ENCODE measurements at regions not wholly inside any gene's neighbourhood (a gene's known extent, or its start where the extent isn't known, plus 50 kb on each side); places are given as distances from the start of the nearest gene placed in this dataset.

DNA sequence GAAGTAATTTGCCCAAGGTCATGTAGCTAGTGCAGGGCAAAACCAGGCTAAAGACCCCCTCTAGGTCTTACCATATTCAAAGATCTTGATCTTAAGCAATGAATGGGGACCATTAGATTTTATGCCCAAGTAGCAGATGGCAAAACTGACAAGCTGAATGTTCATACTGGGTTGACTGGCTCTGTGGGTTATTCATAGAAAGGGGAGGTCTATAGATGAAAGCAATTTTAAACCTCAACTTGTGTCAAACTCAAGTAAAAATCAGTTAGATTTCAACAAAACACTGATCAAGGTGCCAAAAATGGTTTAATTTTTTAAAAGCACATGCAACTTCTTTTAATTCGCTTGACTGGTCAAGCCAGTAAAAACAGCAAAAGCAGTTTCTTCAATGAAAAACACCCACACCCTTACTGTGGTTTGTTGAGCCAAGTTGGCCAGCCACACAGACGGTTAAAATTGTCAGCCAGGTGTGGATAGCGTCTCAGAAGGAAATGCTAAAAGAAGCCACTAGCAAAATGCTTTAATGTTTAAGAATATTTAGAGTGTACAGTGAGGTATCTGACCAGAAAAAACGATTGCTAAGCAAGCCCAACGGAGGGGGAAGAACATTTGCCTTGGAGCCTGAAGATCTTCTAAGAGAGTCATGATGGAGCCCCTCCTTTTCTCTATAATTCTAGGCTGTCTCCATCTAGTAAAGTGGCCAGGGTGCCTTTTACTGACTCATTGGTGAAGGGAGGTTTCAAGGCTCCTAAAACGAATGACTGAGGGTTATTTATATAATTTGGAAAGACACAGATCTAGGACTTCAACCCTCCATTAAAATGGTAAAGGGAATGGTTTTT lies 539.6 kb upstream of the CLINT1 start:
- H3K4me3 ChIP-seq (ENCODE audit: low read length): no peak overlapping the region
- peaks cover 2% of the 10 kb centered on the region for H3K9me3 ChIP-seq (replicated peaks; ENCODE audit: control insufficient read depth, low read depth, low read length)

DNA sequence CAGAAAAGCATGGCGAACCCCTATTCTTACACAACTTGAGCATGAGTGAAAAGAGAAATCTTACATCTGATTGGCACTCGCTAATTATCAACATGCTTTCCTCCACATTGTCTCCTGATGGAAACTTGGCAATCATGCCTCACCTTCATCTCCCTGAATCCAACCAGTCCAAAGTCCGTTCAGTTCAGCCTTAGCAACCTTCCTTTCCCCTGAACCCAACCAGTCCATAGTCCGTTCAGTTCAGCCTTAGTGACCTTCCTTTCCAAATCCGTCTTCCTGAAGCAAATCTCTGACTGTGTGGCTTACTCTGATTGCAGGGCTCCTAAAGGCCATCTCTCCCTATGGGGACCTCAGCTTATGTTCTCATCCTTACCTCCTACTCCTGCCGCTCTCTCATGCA lies 538.3 kb upstream of the CLINT1 start:
- Histone ChIP-seq H3K9me3 (replicated peaks; ENCODE audit: control insufficient read depth, low read depth, low read length) (no peaks in the 10 kb centered on the region), H3K27ac (ENCODE audit: low read length) (no peak overlapping the region), H3K36me3 (ENCODE audit: control insufficient read depth, insufficient read depth, low read length) (no peaks in the 10 kb centered on the region), H3K27me3 (ENCODE audit: control insufficient read depth, insufficient read depth, low read length) (no peaks in the 10 kb centered on the region), H3K4me3 (ENCODE audit: low read length) (no peak overlapping the region), H3K4me1 (ENCODE audit: control insufficient read depth, insufficient read depth, low read length) (no peaks in the 10 kb centered on the region)
- WGBS (ENCODE audit: insufficient coverage): 81% methylated on average over 5 of the region's 6 CpGs
- DNase-seq: no peak

More for the DNA sequence above, 539.6 kb upstream of the CLINT1 start:
- Histone ChIP-seq H3K4me1 (ENCODE audit: control insufficient read depth, insufficient read depth, low read length) (no peaks in the 10 kb centered on the region), H3K27me3 (ENCODE audit: control insufficient read depth, insufficient read depth, low read length) (no peaks in the 10 kb centered on the region), H3K36me3 (ENCODE audit: control insufficient read depth, insufficient read depth, low read length) (no peaks in the 10 kb centered on the region), H3K27ac (ENCODE audit: low read length) (no peak overlapping the region)
- 27% methylated on average over 3 of the region's 6 CpGs for WGBS (ENCODE audit: insufficient coverage)
- peak; percentile 55 for DNase-seq

GRCh38 chr5:158394102-158394501 lies 535.2 kb upstream of the CLINT1 start:
- H3K4me3 ChIP-seq (ENCODE audit: low read length): no peak overlapping the region
- no peaks in the 10 kb centered on the region for H3K27me3 ChIP-seq (ENCODE audit: control insufficient read depth, insufficient read depth, low read length)
- no peaks in the 10 kb centered on the region for H3K4me1 ChIP-seq (ENCODE audit: control insufficient read depth, insufficient read depth, low read length)
- no peak overlapping the region for H3K27ac ChIP-seq (ENCODE audit: low read length)
- no peaks in the 10 kb centered on the region for H3K9me3 ChIP-seq (replicated peaks; ENCODE audit: control insufficient read depth, low read depth, low read length)
- DNase-seq: no peak
- no peaks in the 10 kb centered on the region for H3K36me3 ChIP-seq (ENCODE audit: control insufficient read depth, insufficient read depth, low read length)

- H3K27ac ChIP-seq (ENCODE audit: low read length): no peak overlapping the region
- H3K4me3 ChIP-seq (ENCODE audit: low read length): no peak overlapping the region
- no peaks in the 10 kb centered on the region for H3K4me1 ChIP-seq (ENCODE audit: control insufficient read depth, insufficient read depth, low read length)
- H3K9me3 ChIP-seq (replicated peaks; ENCODE audit: control insufficient read depth, low read depth, low read length): no peaks in the 10 kb centered on the region
- no CpG with 5 or more reads among the region's 3 CpGs for WGBS (ENCODE audit: insufficient coverage)
- no peaks in the 10 kb centered on the region for H3K27me3 ChIP-seq (ENCODE audit: control insufficient read depth, insufficient read depth, low read length)
- no peak for DNase-seq
- no peaks in the 10 kb centered on the region for H3K36me3 ChIP-seq (ENCODE audit: control insufficient read depth, insufficient read depth, low read length)
Measured at GRCh38 chr5:158393457-158393856, 534.5 kb upstream of the CLINT1 start.

GRCh38 chr5:158392753-158393152 lies 533.8 kb upstream of the CLINT1 start:
- Histone ChIP-seq H3K4me1 (ENCODE audit: control insufficient read depth, insufficient read depth, low read length) (no peaks in the 10 kb centered on the region), H3K27me3 (ENCODE audit: control insufficient read depth, insufficient read depth, low read length) (no peaks in the 10 kb centered on the region), H3K27ac (ENCODE audit: low read length) (no peak overlapping the region), H3K36me3 (ENCODE audit: control insufficient read depth, insufficient read depth, low read length) (no peaks in the 10 kb centered on the region), H3K9me3 (replicated peaks; ENCODE audit: control insufficient read depth, low read depth, low read length) (no peaks in the 10 kb centered on the region), H3K4me3 (ENCODE audit: low read length) (no peak overlapping the region)
- no CpG with 5 or more reads among the region's 2 CpGs for WGBS (ENCODE audit: insufficient coverage)
- DNase-seq: no peak

DNA sequence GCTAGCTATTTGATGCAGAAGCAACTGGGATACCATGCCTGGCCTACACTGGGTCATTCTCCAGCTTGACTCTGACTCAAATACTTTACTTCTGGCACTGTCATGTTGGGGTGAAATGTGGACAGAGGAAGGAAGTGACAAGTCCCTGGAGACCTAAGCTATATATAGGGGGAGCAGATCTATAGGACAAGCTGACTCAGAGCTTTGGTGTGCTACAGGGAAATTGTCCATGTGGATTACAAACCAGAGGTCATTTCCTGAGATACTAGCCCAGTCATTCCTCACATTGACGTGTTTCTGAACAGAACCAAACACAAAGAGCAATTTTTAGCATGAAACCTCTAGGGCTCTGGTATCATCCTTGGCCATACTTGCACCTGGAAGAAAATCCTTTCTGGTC lies 531.6 kb upstream of the CLINT1 start:
- no CpG with 5 or more reads among the region's 1 CpG for WGBS (ENCODE audit: insufficient coverage)
- H3K36me3 ChIP-seq (ENCODE audit: control insufficient read depth, insufficient read depth, low read length): no peaks in the 10 kb centered on the region
- H3K27ac ChIP-seq (ENCODE audit: low read length): no peak overlapping the region
- H3K4me1 ChIP-seq (ENCODE audit: control insufficient read depth, insufficient read depth, low read length): no peaks in the 10 kb centered on the region
- H3K9me3 ChIP-seq (replicated peaks; ENCODE audit: control insufficient read depth, low read depth, low read length): no peaks in the 10 kb centered on the region
- peak; percentile 61 for DNase-seq
- no peaks in the 10 kb centered on the region for H3K27me3 ChIP-seq (ENCODE audit: control insufficient read depth, insufficient read depth, low read length)
- H3K4me3 ChIP-seq (ENCODE audit: low read length): no peak overlapping the region

- DNase-seq: no peak
- H3K27ac ChIP-seq (ENCODE audit: low read length): no peak overlapping the region
- no peaks in the 10 kb centered on the region for H3K4me1 ChIP-seq (ENCODE audit: control insufficient read depth, insufficient read depth, low read length)
- H3K27me3 ChIP-seq (ENCODE audit: control insufficient read depth, insufficient read depth, low read length): no peaks in the 10 kb centered on the region
- no peaks in the 10 kb centered on the region for H3K36me3 ChIP-seq (ENCODE audit: control insufficient read depth, insufficient read depth, low read length)
- no peaks in the 10 kb centered on the region for H3K9me3 ChIP-seq (replicated peaks; ENCODE audit: control insufficient read depth, low read depth, low read length)
- 98% methylated on average over 4 of the region's 4 CpGs for WGBS (ENCODE audit: insufficient coverage)
- H3K4me3 ChIP-seq (ENCODE audit: low read length): no peak overlapping the region
Measured at GRCh38 chr5:158389786-158390185, 530.8 kb upstream of the CLINT1 start.

DNA sequence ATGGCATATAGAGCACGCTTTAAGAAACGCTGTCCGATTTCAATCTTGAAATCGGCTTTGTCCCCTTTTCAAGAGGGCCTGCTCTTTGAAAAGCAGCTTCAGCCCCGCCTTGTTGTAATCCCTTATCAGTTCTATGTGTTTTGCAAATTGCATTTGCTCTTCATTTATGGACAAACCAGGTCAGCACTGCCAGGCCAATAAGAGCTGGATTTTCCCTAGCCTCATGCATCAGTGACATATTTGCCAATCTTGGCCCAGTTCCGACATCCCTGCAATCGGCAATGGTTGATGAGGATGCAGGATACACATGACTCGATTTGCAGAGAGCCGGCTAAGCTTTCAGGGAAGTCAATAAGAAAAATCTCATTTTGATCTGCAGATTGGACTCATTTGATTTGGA lies 529.1 kb upstream of the CLINT1 start:
- 86% methylated on average over 8 of the region's 9 CpGs for WGBS (ENCODE audit: insufficient coverage)
- peaks cover 2% of the 10 kb centered on the region for H3K4me1 ChIP-seq (ENCODE audit: control insufficient read depth, insufficient read depth, low read length)
- H3K4me3 ChIP-seq (ENCODE audit: low read length): no peak overlapping the region
- no peaks in the 10 kb centered on the region for H3K9me3 ChIP-seq (replicated peaks; ENCODE audit: control insufficient read depth, low read depth, low read length)
- H3K27ac ChIP-seq (ENCODE audit: low read length): no peak overlapping the region
- no peaks in the 10 kb centered on the region for H3K27me3 ChIP-seq (ENCODE audit: control insufficient read depth, insufficient read depth, low read length)
- no peak for DNase-seq
- H3K36me3 ChIP-seq (ENCODE audit: control insufficient read depth, insufficient read depth, low read length): no peaks in the 10 kb centered on the region

DNA sequence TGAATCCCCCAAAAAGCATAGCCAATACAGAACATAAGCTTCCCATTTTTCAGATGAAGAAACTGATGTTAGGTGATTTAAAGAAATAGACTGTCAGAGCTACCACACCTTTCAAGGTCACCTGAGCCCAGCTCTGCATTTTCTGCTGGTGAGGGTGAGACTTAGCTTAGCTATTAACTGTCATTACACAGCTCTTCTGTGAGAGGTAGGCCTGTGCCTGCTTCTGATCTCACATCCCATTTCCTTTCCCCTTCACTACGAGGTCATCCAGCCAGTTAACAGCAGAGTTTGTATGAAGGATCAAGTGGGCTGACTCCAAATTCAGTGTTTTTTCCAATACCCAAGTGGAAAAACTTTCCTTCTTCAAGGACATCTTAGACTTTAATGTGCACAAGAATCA lies 528.6 kb upstream of the CLINT1 start:
- no peak for DNase-seq
- Histone ChIP-seq H3K4me3 (ENCODE audit: low read length) (no peak overlapping the region), H3K9me3 (replicated peaks; ENCODE audit: control insufficient read depth, low read depth, low read length) (no peaks in the 10 kb centered on the region), H3K4me1 (ENCODE audit: control insufficient read depth, insufficient read depth, low read length) (peaks cover 5% of the 10 kb centered on the region), H3K27me3 (ENCODE audit: control insufficient read depth, insufficient read depth, low read length) (no peaks in the 10 kb centered on the region), H3K36me3 (ENCODE audit: control insufficient read depth, insufficient read depth, low read length) (no peaks in the 10 kb centered on the region), H3K27ac (ENCODE audit: low read length) (no peak overlapping the region)
- no CpG with 5 or more reads among the region's 1 CpG for WGBS (ENCODE audit: insufficient coverage)

GRCh38 chr5:158385982-158386381 lies 527.0 kb upstream of the CLINT1 start:
- H3K27me3 ChIP-seq (ENCODE audit: control insufficient read depth, insufficient read depth, low read length): no peaks in the 10 kb centered on the region
- no peaks in the 10 kb centered on the region for H3K36me3 ChIP-seq (ENCODE audit: control insufficient read depth, insufficient read depth, low read length)
- 100% methylated on average over 1 of the region's 3 CpGs for WGBS (ENCODE audit: insufficient coverage)
- no peaks in the 10 kb centered on the region for H3K9me3 ChIP-seq (replicated peaks; ENCODE audit: control insufficient read depth, low read depth, low read length)
- DNase-seq: no peak
- H3K4me3 ChIP-seq (ENCODE audit: low read length): no peak overlapping the region
- H3K27ac ChIP-seq (ENCODE audit: low read length): no peak overlapping the region
- peaks cover 10% of the 10 kb centered on the region for H3K4me1 ChIP-seq (ENCODE audit: control insufficient read depth, insufficient read depth, low read length)

All from muscle of leg (tissue), 3 donors.